Uterus (tissue), 2 donors: ENCODE measurements at regions not wholly inside any gene's neighbourhood (a gene's known extent, or its start where the extent isn't known, plus 50 kb on each side); places are given as distances from the start of the nearest gene placed in this dataset.

Experiments
- POLR2A ChIP-seq, 2 donors: fragments of 450-650 bp; IDR thresholded peaks; one replicate each; pipeline ENCODE4 v1.6.1; 2016; ENCODE audit warnings: antibody characterized with exemption in 2 of 2, mild to moderate bottlenecking in 1 of 2, moderate library complexity in 1 of 2
- TF ChIP-seq, protein P1 (sequence below), 4 experiments: fragments of 200-600 bp in 2 of 4; fragments of 450-650 bp in 2 of 4; sonication (generic) in 2 of 4; IDR thresholded peaks; one replicate each; pipeline ENCODE4 v1.5.1; 2016 to 2019; ENCODE audit warnings: antibody characterized with exemption in 4 of 4, mild to moderate bottlenecking in 2 of 4, moderate library complexity in 1 of 4

GRCh38 chr1:38452246-38452645, 405.7 kb upstream of the POU3F1 start:
- TF ChIP-seq, protein P1, sequence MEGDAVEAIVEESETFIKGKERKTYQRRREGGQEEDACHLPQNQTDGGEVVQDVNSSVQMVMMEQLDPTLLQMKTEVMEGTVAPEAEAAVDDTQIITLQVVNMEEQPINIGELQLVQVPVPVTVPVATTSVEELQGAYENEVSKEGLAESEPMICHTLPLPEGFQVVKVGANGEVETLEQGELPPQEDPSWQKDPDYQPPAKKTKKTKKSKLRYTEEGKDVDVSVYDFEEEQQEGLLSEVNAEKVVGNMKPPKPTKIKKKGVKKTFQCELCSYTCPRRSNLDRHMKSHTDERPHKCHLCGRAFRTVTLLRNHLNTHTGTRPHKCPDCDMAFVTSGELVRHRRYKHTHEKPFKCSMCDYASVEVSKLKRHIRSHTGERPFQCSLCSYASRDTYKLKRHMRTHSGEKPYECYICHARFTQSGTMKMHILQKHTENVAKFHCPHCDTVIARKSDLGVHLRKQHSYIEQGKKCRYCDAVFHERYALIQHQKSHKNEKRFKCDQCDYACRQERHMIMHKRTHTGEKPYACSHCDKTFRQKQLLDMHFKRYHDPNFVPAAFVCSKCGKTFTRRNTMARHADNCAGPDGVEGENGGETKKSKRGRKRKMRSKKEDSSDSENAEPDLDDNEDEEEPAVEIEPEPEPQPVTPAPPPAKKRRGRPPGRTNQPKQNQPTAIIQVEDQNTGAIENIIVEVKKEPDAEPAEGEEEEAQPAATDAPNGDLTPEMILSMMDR (IDR thresholded peaks at IDR 0.05), result no peak
- TF ChIP-seq POLR2A (IDR thresholded peaks at IDR 0.05), result no peak
